Spinal cord (tissue), 9 donors: ENCODE measurements at regions not wholly inside any gene's neighbourhood (a gene's known extent, or its start where the extent isn't known, plus 50 kb on each side); places are given as distances from the start of the nearest gene placed in this dataset.

Experiments
- DNase-seq, 6 donors: peaks; one replicate each; pipeline versions ENCODE4 v3.0.0 to v3.0.0-alpha.2; 2013 to 2015; ENCODE audit warnings: low spot score in 6 of 6, low read depth in 4 of 6
- H3K27ac ChIP-seq: one replicate; pipeline ENCODE4 v1.5.1; 2013; ENCODE audit warnings: low read depth, low read length, control low read depth
- H3K27me3 ChIP-seq: one replicate; pipeline ENCODE4 v1.6.1; 2013; ENCODE audit warnings: low read length; ENCODE audit not compliant: control insufficient read depth, insufficient read depth
- H3K36me3 ChIP-seq: one replicate; pipeline ENCODE4 v1.6.1; 2013; ENCODE audit warnings: low read length; ENCODE audit not compliant: control insufficient read depth, insufficient read depth
- H3K4me1 ChIP-seq: one replicate; pipeline ENCODE4 v1.6.1; 2013; ENCODE audit warnings: low read length; ENCODE audit not compliant: control insufficient read depth, insufficient read depth
- H3K4me3 ChIP-seq: one replicate; pipeline ENCODE4 v1.5.1; 2013; ENCODE audit warnings: low read depth, low read length, control low read depth
- H3K9me3 ChIP-seq: one replicate; pipeline ENCODE4 v1.6.1; 2013; ENCODE audit warnings: low read length; ENCODE audit not compliant: control insufficient read depth, insufficient read depth
- WGBS: methylation state at CpG from one replicate; pipeline ENCODE4 v1.1.5; 2013; ENCODE audit warnings: missing lambda C conversion rate; ENCODE audit not compliant: insufficient coverage; 5-methylcytosine and 5-hydroxymethylcytosine counted together
- donor health status: healthy.

DNA sequence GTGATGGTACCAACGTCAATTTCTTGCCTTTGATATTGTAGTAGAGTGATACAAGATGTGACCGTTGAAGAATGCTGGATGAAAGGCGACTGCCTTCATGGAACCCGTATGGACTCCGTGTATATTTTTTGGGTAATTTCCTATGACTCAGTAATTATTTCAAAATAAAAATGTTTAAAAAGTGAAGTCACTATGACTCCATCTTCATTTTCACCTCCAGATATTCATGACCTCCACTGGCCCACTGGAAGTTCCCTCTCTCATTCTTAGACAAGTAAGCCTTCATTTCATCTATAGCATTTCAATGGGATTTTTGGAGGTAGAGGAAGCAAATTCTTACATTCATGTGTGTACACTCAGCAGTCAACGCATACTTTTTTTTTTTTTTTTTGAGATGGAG, 111.8 kb upstream of the NUDT7 start:
- Histone ChIP-seq H3K27ac (no peak overlapping the region), H3K27me3 (no peaks in the 10 kb centered on the region), H3K36me3 (no peaks in the 10 kb centered on the region), H3K4me3 (no peak overlapping the region), H3K9me3 (no peaks in the 10 kb centered on the region), H3K4me1 (no peaks in the 10 kb centered on the region)
- DNase-seq, result no peak
- WGBS, result no CpG with 5 or more reads among the region's 6 CpGs

DNA sequence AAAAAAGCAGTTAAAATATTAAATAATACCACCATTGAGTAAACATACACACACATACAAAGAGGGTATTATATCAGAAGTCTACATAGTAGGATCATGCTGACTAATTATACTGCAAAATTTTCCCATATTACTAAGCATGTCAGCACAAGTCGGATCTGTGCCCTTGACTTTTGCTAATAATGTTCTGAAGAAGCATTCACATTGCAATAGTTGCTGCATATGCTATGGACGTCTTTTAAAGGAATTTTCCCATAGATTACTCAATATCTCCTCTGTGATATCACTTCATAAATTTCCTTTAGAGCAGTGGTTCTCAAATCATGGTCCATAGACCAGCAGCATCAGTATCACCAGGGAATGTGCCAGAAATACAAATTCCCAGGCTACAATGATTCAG, 110.9 kb upstream of the NUDT7 start:
- H3K4me1 ChIP-seq, result no peaks in the 10 kb centered on the region
- no peaks in the 10 kb centered on the region for H3K9me3 ChIP-seq
- DNase-seq, result no peak
- H3K27ac ChIP-seq, result no peak overlapping the region
- H3K36me3 ChIP-seq, result no peaks in the 10 kb centered on the region
- H3K27me3 ChIP-seq, result no peaks in the 10 kb centered on the region
- WGBS, result no CpG with 5 or more reads among the region's 2 CpGs
- no peak overlapping the region for H3K4me3 ChIP-seq

DNA sequence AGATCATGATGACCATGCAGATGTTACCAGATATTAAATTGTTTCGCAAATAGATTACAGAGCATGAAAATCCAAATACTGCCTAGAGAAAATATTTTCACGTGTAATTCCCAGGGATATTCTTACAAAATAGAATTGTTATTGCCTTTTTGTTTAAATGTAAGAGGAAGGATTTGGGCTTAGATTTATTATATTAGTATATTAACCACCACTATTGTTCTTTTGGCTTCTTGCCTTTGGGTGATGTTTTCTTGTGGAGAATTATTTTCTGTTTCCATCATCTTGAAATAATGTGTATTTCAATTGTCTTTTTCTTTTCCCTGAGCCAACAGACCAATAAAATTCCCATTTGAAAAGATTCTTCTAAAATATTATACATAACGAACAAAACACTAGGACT, 109.7 kb upstream of the NUDT7 start:
- Histone ChIP-seq H3K4me1 (no peaks in the 10 kb centered on the region), H3K4me3 (no peak overlapping the region), H3K9me3 (no peaks in the 10 kb centered on the region), H3K36me3 (no peaks in the 10 kb centered on the region), H3K27me3 (no peaks in the 10 kb centered on the region), H3K27ac (no peak overlapping the region)
- DNase-seq, result peak in 1 of 6 donors; percentile 61
- WGBS, result no CpG with 5 or more reads among the region's 3 CpGs

DNA sequence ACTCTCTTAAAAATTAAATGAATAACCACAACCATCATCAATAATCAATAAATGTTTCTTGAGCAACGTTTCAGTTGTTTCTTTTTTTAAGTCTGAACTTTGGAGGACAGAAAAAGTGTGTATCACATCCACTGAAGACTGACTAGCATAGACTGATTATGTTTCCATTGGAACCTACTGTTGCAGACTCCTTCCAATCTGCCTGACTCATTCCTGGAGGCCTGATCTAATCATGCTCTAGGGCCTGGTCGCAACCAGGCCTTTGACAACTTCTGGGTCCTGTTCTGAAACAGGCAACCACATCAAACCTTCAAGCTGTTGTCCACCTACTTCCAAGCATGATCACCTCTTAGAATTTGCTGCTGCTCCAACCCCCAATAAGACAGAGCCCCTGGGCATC, 109.2 kb upstream of the NUDT7 start:
- no peaks in the 10 kb centered on the region for H3K4me1 ChIP-seq
- H3K36me3 ChIP-seq, result no peaks in the 10 kb centered on the region
- DNase-seq, result no peak
- H3K27me3 ChIP-seq, result no peaks in the 10 kb centered on the region
- no peak overlapping the region for H3K27ac ChIP-seq
- no peaks in the 10 kb centered on the region for H3K9me3 ChIP-seq
- H3K4me3 ChIP-seq, result no peak overlapping the region
- 93% methylated on average over 1 of the region's 2 CpGs for WGBS

DNA sequence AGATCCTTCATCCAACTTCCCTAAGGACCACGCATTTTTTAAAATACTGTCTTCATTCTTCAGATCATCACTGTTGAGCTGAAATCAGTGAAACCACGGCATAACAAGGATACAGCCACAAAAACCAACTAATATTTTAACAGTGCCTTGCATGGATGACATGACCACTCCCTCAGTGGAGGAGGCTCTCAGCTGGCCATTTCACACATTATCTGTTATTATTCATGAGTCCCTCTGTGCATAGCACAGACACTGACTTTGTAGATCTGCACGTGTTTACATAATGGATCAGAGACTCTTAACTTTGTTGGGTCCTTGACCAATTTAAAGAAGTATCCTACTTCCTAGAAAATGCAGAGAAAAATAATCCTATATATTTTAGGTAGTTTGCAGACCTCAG, 104.8 kb upstream of the NUDT7 start:
- H3K9me3 ChIP-seq, result no peaks in the 10 kb centered on the region
- WGBS, result 78% methylated on average over 1 of the region's 3 CpGs
- no peak overlapping the region for H3K27ac ChIP-seq
- H3K36me3 ChIP-seq, result no peaks in the 10 kb centered on the region
- DNase-seq, result no peak
- no peaks in the 10 kb centered on the region for H3K4me1 ChIP-seq
- no peaks in the 10 kb centered on the region for H3K27me3 ChIP-seq
- no peak overlapping the region for H3K4me3 ChIP-seq

DNA sequence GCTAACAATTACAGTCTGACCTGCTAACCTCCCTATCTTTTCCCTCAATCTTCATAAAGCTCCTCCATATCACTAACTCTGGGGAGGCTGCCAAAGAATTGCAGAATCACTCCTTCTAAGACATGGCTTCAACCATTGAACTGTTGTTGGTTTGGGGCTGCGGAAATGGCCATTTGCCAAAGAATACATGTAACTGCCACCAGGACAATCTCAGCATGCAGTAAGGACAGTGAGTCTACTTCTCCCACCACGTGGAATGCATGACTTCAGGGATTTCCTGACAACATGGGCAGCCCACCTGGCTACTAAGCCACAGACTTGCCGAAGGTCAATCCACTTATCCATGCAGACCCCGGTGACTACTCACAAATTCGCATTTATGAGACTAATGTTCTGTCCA, 104.3 kb upstream of the NUDT7 start:
- no peak overlapping the region for H3K4me3 ChIP-seq
- WGBS, result 65% methylated on average over 2 of the region's 5 CpGs
- no peaks in the 10 kb centered on the region for H3K27me3 ChIP-seq
- no peak overlapping the region for H3K27ac ChIP-seq
- no peak for DNase-seq
- H3K9me3 ChIP-seq, result no peaks in the 10 kb centered on the region
- H3K4me1 ChIP-seq, result no peaks in the 10 kb centered on the region
- no peaks in the 10 kb centered on the region for H3K36me3 ChIP-seq

DNA sequence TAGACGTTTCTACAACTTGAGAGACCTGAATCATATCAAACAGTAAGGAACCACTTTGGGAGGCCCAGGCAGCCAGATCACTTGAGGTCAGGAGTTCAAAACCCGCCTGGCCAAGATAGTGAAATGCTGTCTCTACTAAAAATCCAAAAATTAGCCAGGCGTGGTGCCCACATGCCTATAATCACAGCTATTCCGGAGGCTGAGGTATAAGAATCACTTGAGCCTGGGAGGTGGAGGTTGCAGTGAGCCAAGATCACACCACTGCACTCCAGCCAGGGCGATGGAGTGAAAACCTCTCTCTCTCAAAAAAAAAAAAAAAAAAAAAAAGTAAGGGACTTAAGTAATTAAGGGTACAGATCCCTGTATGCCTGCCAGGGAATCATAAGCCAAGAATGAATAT, 103.4 kb upstream of the NUDT7 start:
- no peak overlapping the region for H3K4me3 ChIP-seq
- no peaks in the 10 kb centered on the region for H3K9me3 ChIP-seq
- no peak for DNase-seq
- no peaks in the 10 kb centered on the region for H3K27me3 ChIP-seq
- no peak overlapping the region for H3K27ac ChIP-seq
- no peaks in the 10 kb centered on the region for H3K4me1 ChIP-seq
- 60% methylated on average over 1 of the region's 5 CpGs for WGBS
- no peaks in the 10 kb centered on the region for H3K36me3 ChIP-seq

DNA sequence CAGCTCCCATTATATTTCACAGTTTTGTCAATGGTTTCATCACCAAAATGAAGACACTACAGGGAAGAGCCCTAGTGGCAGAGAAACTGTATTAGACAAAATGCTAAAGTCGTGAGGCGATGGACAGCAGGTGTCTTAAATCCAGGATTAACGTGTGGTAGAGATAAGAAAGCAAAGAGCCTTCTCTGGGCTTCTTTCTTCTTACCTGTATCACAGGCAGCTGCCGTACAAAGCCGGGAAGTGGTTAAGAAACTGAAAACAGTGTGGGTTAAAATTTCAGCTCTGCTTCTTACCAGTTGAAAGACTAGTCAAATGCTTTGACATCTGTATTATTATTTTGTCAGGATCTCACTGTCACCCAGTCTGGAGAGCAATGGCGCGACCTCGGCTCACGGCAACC, 98.2 kb upstream of the NUDT7 start:
- no peaks in the 10 kb centered on the region for H3K36me3 ChIP-seq
- WGBS, result 89% methylated on average over 4 of the region's 9 CpGs
- H3K4me1 ChIP-seq, result no peaks in the 10 kb centered on the region
- no peak for DNase-seq
- no peaks in the 10 kb centered on the region for H3K9me3 ChIP-seq
- no peak overlapping the region for H3K4me3 ChIP-seq
- no peaks in the 10 kb centered on the region for H3K27me3 ChIP-seq
- no peak overlapping the region for H3K27ac ChIP-seq

DNA sequence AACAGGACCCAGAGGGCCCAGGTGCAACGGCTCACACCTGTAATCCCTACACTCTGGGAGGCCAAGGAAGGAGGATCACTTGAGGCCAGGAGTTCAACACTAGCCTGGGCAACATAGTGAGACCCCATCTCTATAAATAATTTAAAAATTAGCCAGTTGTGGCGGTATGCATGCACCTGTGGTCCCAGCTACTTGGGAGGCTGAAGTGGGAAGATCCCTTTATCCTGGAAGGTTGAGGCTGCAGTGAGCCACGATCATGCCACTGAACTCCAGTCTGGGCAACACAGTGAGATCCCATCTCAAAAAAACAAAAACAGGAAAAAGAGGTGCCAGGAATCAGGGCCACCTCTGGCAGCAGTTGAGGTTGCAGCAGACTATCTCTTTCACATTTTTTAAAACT, 85.7 kb upstream of the NUDT7 start:
- Histone ChIP-seq H3K9me3 (no peaks in the 10 kb centered on the region), H3K4me3 (no peak overlapping the region), H3K4me1 (no peaks in the 10 kb centered on the region), H3K27me3 (no peaks in the 10 kb centered on the region), H3K27ac (no peak overlapping the region), H3K36me3 (no peaks in the 10 kb centered on the region)
- no peak for DNase-seq
- WGBS, result 82% methylated on average over 2 of the region's 3 CpGs

DNA sequence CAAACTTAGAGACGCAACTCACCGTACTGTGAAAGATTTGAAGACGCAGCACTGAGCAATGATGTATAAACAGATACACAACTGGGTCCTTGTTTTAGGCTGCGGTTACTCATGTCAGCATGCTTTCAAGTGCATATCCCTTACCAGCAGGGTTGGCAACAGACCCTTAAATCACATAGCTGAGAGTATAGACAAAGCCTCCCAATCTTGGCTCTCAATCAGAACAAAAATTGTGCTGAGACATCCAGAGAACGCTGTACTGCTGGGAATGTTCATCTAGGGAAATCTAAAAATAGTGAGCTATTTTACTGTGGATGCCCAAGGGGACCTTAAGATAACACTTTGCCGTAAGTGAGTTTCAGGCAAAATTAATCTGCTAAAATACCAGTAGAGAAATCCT, 84.4 kb upstream of the NUDT7 start:
- Histone ChIP-seq H3K4me3 (no peak overlapping the region), H3K27me3 (no peaks in the 10 kb centered on the region), H3K9me3 (no peaks in the 10 kb centered on the region), H3K27ac (no peak overlapping the region), H3K4me1 (no peaks in the 10 kb centered on the region), H3K36me3 (no peaks in the 10 kb centered on the region)
- WGBS, result 21% methylated on average over 4 of the region's 6 CpGs
- peak in 2 of 6 donors; percentile 50 to 80 for DNase-seq
